B cell (primary cell): ENCODE measurements at regions not wholly inside any gene's neighbourhood (a gene's known extent, or its start where the extent isn't known, plus 50 kb on each side); places are given as distances from the start of the nearest gene placed in this dataset.

Source experiments
- ATAC-seq: fragments of 200-7000 bp; cut with Tn5 transposase; one replicate; pipeline ENCODE4 v1.10.0; 2021; ENCODE audit warnings: low read depth, mild to moderate bottlenecking, moderate number of reproducible peaks, moderate library complexity
- CTCF ChIA-PET: fragments of 350-600 bp; sonication (Branson Sonifier 250); formaldehyde crosslinking; loops from one replicate; lab custom pipeline; 2021; ENCODE audit warnings: antibody characterized with exemption, inconsistent platforms; lab: Charles Lee
- POLR2A ChIA-PET: fragments of 350-600 bp; sonication (Branson Sonifier 250); formaldehyde crosslinking; loops from one replicate; lab custom pipeline; 2021; ENCODE audit warnings: antibody characterized with exemption; lab: Charles Lee
- DNase-seq: peaks from one replicate; pipeline ENCODE4 v3.0.0; 2013
- H2AFZ ChIP-seq: 2 replicates; pipeline ENCODE4 v1.6.1; 2012; ENCODE audit warnings: mild to moderate bottlenecking, low read depth, low read length; ENCODE audit not compliant: insufficient read depth, poor library complexity, severe bottlenecking
- H3K27ac ChIP-seq, 2 donors: 1 replicate in 1 of 2; 2 replicates in 1 of 2; pipeline ENCODE4 v1.5.1; 2012 to 2013; ENCODE audit warnings: low read length in 2 of 2, mild to moderate bottlenecking in 2 of 2, moderate library complexity in 1 of 2
- H3K27me3 ChIP-seq, 4 experiments: fragments of 200-600 bp in 1 of 4; sonication (generic) in 1 of 4; replicated peaks in 1 of 4; 1 replicate in 2 of 4; 2 replicates in 2 of 4; pipeline versions ENCODE4 v1.6.1 to v1.7.0; 2013 to 2016; ENCODE audit warnings: low read length in 3 of 4, mild to moderate bottlenecking in 2 of 4, mixed read lengths in 1 of 4, moderate library complexity in 1 of 4; ENCODE audit not compliant: insufficient read depth in 4 of 4, control insufficient read depth in 3 of 4; ENCODE audit errors: control extremely low read depth in 1 of 4
- H3K36me3 ChIP-seq, 2 experiments: replicated peaks in 1 of 2; 1 replicate in 1 of 2; 2 replicates in 1 of 2; pipeline versions ENCODE4 v1.6.1 to v1.7.1; 2013; ENCODE audit warnings: low read length in 1 of 2; ENCODE audit not compliant: insufficient read depth in 2 of 2, control insufficient read depth in 1 of 2; ENCODE audit errors: control extremely low read depth in 1 of 2, extremely low read depth in 1 of 2
- H3K4me1 ChIP-seq, 2 donors: fragments of 200-600 bp in 1 of 2; sonication (generic) in 1 of 2; 1 replicate in 1 of 2; 2 replicates in 1 of 2; pipeline versions ENCODE4 v1.5.1 to v1.6.1; 2013 to 2017; ENCODE audit warnings: low read length in 2 of 2; ENCODE audit not compliant: control insufficient read depth in 2 of 2, insufficient read depth in 2 of 2
- H3K4me2 ChIP-seq: replicated peaks from 2 replicates; pipeline ENCODE3; 2012; ENCODE audit warnings: mild to moderate bottlenecking, low read depth, low read length; ENCODE audit not compliant: poor library complexity, severe bottlenecking
- H3K4me3 ChIP-seq, 5 experiments: fragments of 200-600 bp in 1 of 5; sonication (generic) in 1 of 5; 1 replicate in 3 of 5; 2 replicates in 2 of 5; pipeline versions ENCODE4 v1.5.1 to v1.7.0; 2011 to 2016; ENCODE audit warnings: low read length in 4 of 5, mild to moderate bottlenecking in 4 of 5, low read depth in 2 of 5, control low read depth in 1 of 5, moderate library complexity in 1 of 5; ENCODE audit not compliant: insufficient read depth in 1 of 5; ENCODE audit errors: control extremely low read depth in 1 of 5, extremely low read depth in 1 of 5
- H3K79me2 ChIP-seq: fragments of 200-600 bp; sonication (generic); one replicate; pipeline ENCODE4 v1.6.0; 2016; ENCODE audit warnings: low read length; ENCODE audit not compliant: control insufficient read depth, insufficient read depth
- H3K9ac ChIP-seq: fragments of 200-600 bp; sonication (generic); 2 replicates; pipeline ENCODE4 v1.6.1; 2017; ENCODE audit warnings: mild to moderate bottlenecking, low read length, moderate library complexity
- H3K9me3 ChIP-seq, 3 donors: one replicate each; pipeline versions ENCODE4 v1.6.1 to v1.7.1; 2013; ENCODE audit warnings: low read length in 2 of 3; ENCODE audit not compliant: control insufficient read depth in 2 of 3, insufficient read depth in 1 of 3; ENCODE audit errors: control extremely low read depth in 1 of 3
- H4K20me1 ChIP-seq: 2 replicates; pipeline ENCODE4 v1.6.0; 2012; ENCODE audit warnings: mild to moderate bottlenecking, low read length; ENCODE audit not compliant: insufficient read depth, control insufficient read depth, poor library complexity, severe bottlenecking
- H3K27ac Mint-ChIP-seq: one replicate; pipeline ENCODE4 v1.8.0; 2021; ENCODE audit warnings: mixed read lengths
- H3K27me3 Mint-ChIP-seq: one replicate; pipeline ENCODE4 v1.8.0; 2021; ENCODE audit warnings: mixed read lengths
- H3K4me1 Mint-ChIP-seq: one replicate; pipeline ENCODE4 v1.8.0; 2021; ENCODE audit warnings: mixed read lengths
- H3K4me3 Mint-ChIP-seq: one replicate; pipeline ENCODE4 v1.8.0; 2021; ENCODE audit warnings: mixed read lengths
- H3K9me3 Mint-ChIP-seq: one replicate; pipeline ENCODE4 v1.8.0; 2022; ENCODE audit warnings: mixed read lengths; ENCODE audit not compliant: insufficient read depth
- EZH2 ChIP-seq: IDR thresholded peaks from 2 replicates; pipeline ENCODE4 v1.6.1; 2012; ENCODE audit warnings: borderline replicate concordance, low read depth, mild to moderate bottlenecking, moderate library complexity, low read length; ENCODE audit not compliant: insufficient read depth, poor library complexity, severe bottlenecking
- whole genome bisulfite sequencing: methylation state at CpG from one replicate; pipeline ENCODE4 v1.1.5; 2013; ENCODE audit warnings: missing lambda C conversion rate; ENCODE audit not compliant: insufficient coverage; 5-methylcytosine and 5-hydroxymethylcytosine counted together
- intact Hi-C: fragments of 100-400 bp; cut with micrococcal nuclease; formaldehyde crosslinking; loops from one replicate; pipeline ENCODE4 v1.10.0; 2022
- TF ChIP-seq, protein P1 (sequence below): fragments of 200-600 bp; IDR thresholded peaks from one replicate; pipeline ENCODE4 v1.8.0; 2022; ENCODE audit warnings: antibody characterized with exemption, mild to moderate bottlenecking

GRCh38 chr4:81348778-81349094 lies 123.0 kb downstream of the RASGEF1B start:
- intact Hi-C loops: no loop called here
- Histone ChIP-seq H3K4me1 (no peaks in the 10 kb centered on the region), H3K9ac (no peak overlapping the region), H4K20me1 (no peaks in the 10 kb centered on the region), H3K4me2 (no peak overlapping the region), H3K27me3 (no peaks in the 10 kb centered on the region), H3K4me3 (no peak overlapping the region), H3K36me3 (no peaks in the 10 kb centered on the region), H3K9me3 (no peaks in the 10 kb centered on the region), H3K79me2 (no peaks in the 10 kb centered on the region), H3K27ac (no peak overlapping the region), H2AFZ (no peak overlapping the region)
- Mint-ChIP-seq H3K27me3 (peaks cover 14% of the 10 kb centered on the region), H3K4me1 (no peaks in the 10 kb centered on the region), H3K27ac (no peak overlapping the region), H3K9me3 (no peaks in the 10 kb centered on the region), H3K4me3 (no peak overlapping the region)
- ATAC-seq (no peak), DNase-seq (no peak)
- ChIA-PET POLR2A (no interaction called here), CTCF (interaction anchor here (0.5 to 2.6 kb wide), 4 partner anchors 279 to 986 kb away, joined by 3 to 15 read pairs (median 6); no protein-coding TSS in a partner anchor)
- no peak for TF ChIP-seq EZH2
- TF ChIP-seq, protein P1, sequence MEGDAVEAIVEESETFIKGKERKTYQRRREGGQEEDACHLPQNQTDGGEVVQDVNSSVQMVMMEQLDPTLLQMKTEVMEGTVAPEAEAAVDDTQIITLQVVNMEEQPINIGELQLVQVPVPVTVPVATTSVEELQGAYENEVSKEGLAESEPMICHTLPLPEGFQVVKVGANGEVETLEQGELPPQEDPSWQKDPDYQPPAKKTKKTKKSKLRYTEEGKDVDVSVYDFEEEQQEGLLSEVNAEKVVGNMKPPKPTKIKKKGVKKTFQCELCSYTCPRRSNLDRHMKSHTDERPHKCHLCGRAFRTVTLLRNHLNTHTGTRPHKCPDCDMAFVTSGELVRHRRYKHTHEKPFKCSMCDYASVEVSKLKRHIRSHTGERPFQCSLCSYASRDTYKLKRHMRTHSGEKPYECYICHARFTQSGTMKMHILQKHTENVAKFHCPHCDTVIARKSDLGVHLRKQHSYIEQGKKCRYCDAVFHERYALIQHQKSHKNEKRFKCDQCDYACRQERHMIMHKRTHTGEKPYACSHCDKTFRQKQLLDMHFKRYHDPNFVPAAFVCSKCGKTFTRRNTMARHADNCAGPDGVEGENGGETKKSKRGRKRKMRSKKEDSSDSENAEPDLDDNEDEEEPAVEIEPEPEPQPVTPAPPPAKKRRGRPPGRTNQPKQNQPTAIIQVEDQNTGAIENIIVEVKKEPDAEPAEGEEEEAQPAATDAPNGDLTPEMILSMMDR: no peak
- WGBS: no CpG with 5 or more reads among the region's 1 CpG

DNA sequence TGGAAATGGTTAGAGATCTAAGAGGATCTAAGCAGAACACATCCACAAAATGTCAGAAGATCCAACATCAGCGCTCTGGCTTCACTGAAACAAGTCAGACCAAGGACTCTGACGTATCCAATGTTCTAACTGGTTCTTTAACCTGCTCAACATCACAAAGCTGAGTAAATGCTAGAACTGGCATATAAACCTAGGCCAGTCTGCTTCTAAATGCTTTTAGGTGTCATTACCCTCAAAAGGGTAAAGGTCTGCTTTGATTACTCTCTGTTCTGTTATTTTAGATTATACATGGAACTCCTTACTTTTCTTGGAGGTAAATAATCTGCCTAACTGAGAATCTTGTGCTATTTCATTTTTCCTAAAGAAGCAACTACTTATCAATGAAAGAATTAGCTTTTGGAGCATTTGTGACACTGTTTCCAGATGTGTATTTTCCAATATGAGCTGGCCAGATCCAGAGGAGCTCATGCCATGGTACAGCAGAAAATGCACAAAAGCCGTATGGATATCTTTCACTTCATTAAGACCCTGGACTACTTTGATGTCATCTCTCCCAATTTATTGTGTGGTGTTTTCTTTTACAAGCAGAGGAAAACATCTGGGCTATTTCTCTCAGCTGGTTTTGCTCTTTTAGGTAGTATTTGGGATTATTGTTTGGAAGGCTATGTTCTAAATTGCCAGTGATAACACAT lies 123.5 kb downstream of the RASGEF1B start:
- intact Hi-C loops: no loop called here
- H4K20me1 ChIP-seq: no peaks in the 10 kb centered on the region
- ATAC-seq: no peak

More for the DNA sequence above, 123.5 kb downstream of the RASGEF1B start:
- Histone ChIP-seq H3K4me1 (no peaks in the 10 kb centered on the region), H3K27ac (no peak overlapping the region), H3K9me3 (no peaks in the 10 kb centered on the region), H3K9ac (no peak overlapping the region), H2AFZ (no peak overlapping the region), H3K4me2 (no peak overlapping the region), H3K27me3 (peaks cover 0 to 4% (median 0%) of the 10 kb centered on the region in 4 experiments), H3K4me3 (no peak overlapping the region), H3K36me3 (no peaks in the 10 kb centered on the region), H3K79me2 (no peaks in the 10 kb centered on the region)
- TF ChIP-seq, protein P1: no peak
- TF ChIP-seq EZH2: no peak
- ChIA-PET CTCF (interaction anchor here (0.5 to 2.6 kb wide), 4 partner anchors 278 to 986 kb away, joined by 3 to 15 read pairs (median 6); no protein-coding TSS in a partner anchor), POLR2A (no interaction called here)
- no peaks in the 10 kb centered on the region for H3K9me3 Mint-ChIP-seq
- H3K27ac Mint-ChIP-seq: no peak overlapping the region
- H3K27me3 Mint-ChIP-seq: peaks cover 11% of the 10 kb centered on the region
- 71% methylated on average over 2 of the region's 3 CpGs for WGBS
- DNase-seq: no peak
- no peaks in the 10 kb centered on the region for H3K4me1 Mint-ChIP-seq
- no peak overlapping the region for H3K4me3 Mint-ChIP-seq
